K562 (cell line): ENCODE measurements at regions not wholly inside any gene's neighbourhood (a gene's known extent, or its start where the extent isn't known, plus 50 kb on each side); places are given as distances from the start of the nearest gene placed in this dataset.

Experiments used
- ATAC-seq: fragments of 200-7000 bp; cut with Tn5 transposase; 3 replicates; pipeline ENCODE4 v1.9.1; 2020; ENCODE audit warnings: moderate library complexity
- BruUV-seq: library from RNA; stranded (reverse); fragments of 400-500 nt; replicated peaks from 2 replicates; lab custom pipeline; 2021; lab: Mats Ljungman, UMichigan
- CTCF ChIA-PET: fragments of 300-600 bp; formaldehyde crosslinking; extraction: SDS; loops from one replicate; lab custom pipeline; 2021; ENCODE audit warnings: low intra/inter-chr PET ratio; lab: Yijun Ruan, JAX
- POLR2A ChIA-PET: fragments of 300-600, 350-650 bp; sonication (Branson Sonifier 250); formaldehyde crosslinking; extraction: SDS; loops from one replicate; lab custom pipeline; 2021; ENCODE audit warnings: antibody characterized with exemption, inconsistent platforms; lab: Yijun Ruan, JAX
- DNase-seq, 4 experiments: peaks; one replicate each; pipeline versions ENCODE4 v3.0.0 to v3.0.0-alpha.2; 2011 to 2018; ENCODE audit warnings: low spot score in 3 of 4, mixed read lengths in 3 of 4; ENCODE audit errors: extremely low read depth in 1 of 4
- FAIRE-seq: peaks from 2 replicates; lab custom pipeline; 2011; peaks lifted over from hg19 to GRCh38; lab: Jason Lieb, UNC
- H2AFZ ChIP-seq: 2 replicates; pipeline ENCODE4 v1.6.0; 2011; ENCODE audit warnings: low read depth, low read length, control low read depth, inconsistent platforms
- H3K27ac ChIP-seq: fragments of 200-600 bp; 3 replicates; pipeline ENCODE4 v1.8.0; 2011; ENCODE audit warnings: low read depth, mild to moderate bottlenecking, control low read depth, inconsistent platforms, low read length, moderate library complexity, mixed read lengths; ENCODE audit errors: extremely low read depth
- H3K27me3 ChIP-seq, 2 experiments: fragments of 300-600 bp in 1 of 2; 2 replicates in 1 of 2; 3 replicates in 1 of 2; pipeline versions ENCODE4 v1.6.0 to v1.8.0; 2011; ENCODE audit warnings: inconsistent platforms in 2 of 2, low read length in 2 of 2, mild to moderate bottlenecking in 1 of 2, mixed read lengths in 1 of 2, moderate library complexity in 1 of 2; ENCODE audit not compliant: control insufficient read depth in 2 of 2, insufficient read depth in 2 of 2
- H3K36me3 ChIP-seq: fragments of 300-600 bp; 3 replicates; pipeline ENCODE4 v1.8.0; 2011; ENCODE audit warnings: mild to moderate bottlenecking, low read length, inconsistent platforms; ENCODE audit not compliant: control insufficient read depth, insufficient read depth
- H3K4me1 ChIP-seq, 2 experiments: fragments of 200-600 bp in 1 of 2; replicated peaks in 1 of 2; 2 replicates in 1 of 2; 3 replicates in 1 of 2; pipeline versions ENCODE4 v1.5.1 to v1.8.0; 2011; ENCODE audit warnings: inconsistent platforms in 2 of 2, low read length in 2 of 2, mild to moderate bottlenecking in 1 of 2, mixed read lengths in 1 of 2, moderate library complexity in 1 of 2; ENCODE audit not compliant: control insufficient read depth in 2 of 2, insufficient read depth in 2 of 2
- H3K4me2 ChIP-seq: 2 replicates; pipeline ENCODE4 v1.6.1; 2011; ENCODE audit warnings: low read length, control low read depth, inconsistent platforms, mixed read lengths; ENCODE audit not compliant: insufficient read depth
- H3K4me3 ChIP-seq: fragments of 200-600 bp; sonication (generic), shearing (Covaris generic); 2 replicates; pipeline ENCODE4 v1.5.1; 2016; ENCODE audit warnings: control low read depth, inconsistent platforms
- H3K79me2 ChIP-seq: fragments of 200-600 bp; 3 replicates; pipeline ENCODE4 v1.8.0; 2011; ENCODE audit warnings: low read length, inconsistent platforms; ENCODE audit not compliant: control insufficient read depth, insufficient read depth
- H3K9ac ChIP-seq, 2 experiments: 2 replicates each; pipeline versions ENCODE4 v1.6.0 to v1.6.1; 2011; ENCODE audit warnings: low read depth in 2 of 2, low read length in 2 of 2, control low read depth in 1 of 2, inconsistent platforms in 1 of 2, mild to moderate bottlenecking in 1 of 2, mixed read lengths in 1 of 2; ENCODE audit not compliant: insufficient read depth in 1 of 2
- H3K9me1 ChIP-seq: one replicate; pipeline ENCODE4 v1.6.0; 2011; ENCODE audit warnings: inconsistent platforms, mild to moderate bottlenecking, low read length, moderate library complexity; ENCODE audit not compliant: control insufficient read depth, insufficient read depth
- H3K9me3 ChIP-seq: replicated peaks from 2 replicates; pipeline ENCODE4 v1.5.1; 2011; ENCODE audit warnings: low read depth, low read length, inconsistent platforms; ENCODE audit not compliant: control insufficient read depth, insufficient read depth
- H4K20me1 ChIP-seq: replicated peaks from 2 replicates; pipeline ENCODE4 v1.6.1; 2011; ENCODE audit warnings: low read length, inconsistent platforms, mixed read lengths; ENCODE audit not compliant: control insufficient read depth, insufficient read depth
- BHLHE40 ChIP-seq: IDR thresholded peaks from 2 replicates; pipeline ENCODE4 v1.6.1; 2011; ENCODE audit warnings: low read length, improper control_type of control experiment
- CEBPG ChIP-seq, 3 experiments: fragments of 200-800 bp in 1 of 3; sonication (Bioruptor generic) in 1 of 3; sonication (generic) in 1 of 3; formaldehyde crosslinking in 1 of 3; IDR thresholded peaks in 2 of 3; conservative IDR thresholded peaks in 1 of 3; 2 replicates each; pipeline versions ENCODE4 v1.6.1 to v1.8.0; 2016 to 2022; ENCODE audit warnings: missing compliant biosample characterization in 2 of 3, missing genetic modification characterization in 2 of 3, mild to moderate bottlenecking in 1 of 3, missing genetic modification reagents in 1 of 3
- GTF2B ChIP-seq: IDR thresholded peaks from 2 replicates; pipeline ENCODE4 v1.6.1; 2011; ENCODE audit not compliant: insufficient read length; ENCODE audit errors: extremely low read depth
- TARDBP ChIP-seq: fragments of 450-650 bp; IDR thresholded peaks from 2 replicates; pipeline ENCODE4 v1.6.1; 2016
- YY1 ChIP-seq, 3 experiments: IDR thresholded peaks; 2 replicates each; pipeline ENCODE4 v1.6.1; 2011; ENCODE audit warnings: low read length in 2 of 3, mild to moderate bottlenecking in 2 of 3, moderate library complexity in 2 of 3, borderline replicate concordance in 1 of 3, control low read depth in 1 of 3, low read depth in 1 of 3; ENCODE audit not compliant: insufficient read depth in 3 of 3, insufficient replicate concordance in 2 of 3, control insufficient read depth in 1 of 3, insufficient read length in 1 of 3; ENCODE audit errors: extremely low read depth in 1 of 3
- ZFPM2 ChIP-seq: fragments of 250-450 bp; sonication (Bioruptor Pico); IDR thresholded peaks from 2 replicates; pipeline ENCODE4 v1.5.1; 2022; ENCODE audit warnings: mild to moderate bottlenecking
- ZNF354B ChIP-seq: fragments of 250-450 bp; sonication (Bioruptor Pico); IDR thresholded peaks from 2 replicates; pipeline ENCODE4 v1.4.0; 2020
- ZNF398 ChIP-seq: fragments of 250-450 bp; sonication (Bioruptor Pico); IDR thresholded peaks from 2 replicates; pipeline ENCODE4 v1.8.0; 2021; ENCODE audit warnings: moderate library complexity, mild to moderate bottlenecking, inconsistent platforms
- ZNF609 ChIP-seq: sonication (generic); formaldehyde crosslinking; IDR thresholded peaks from 2 replicates; pipeline ENCODE4 v1.8.1; 2023; ENCODE audit warnings: missing genetic modification reagents, mild to moderate bottlenecking, borderline replicate concordance
- WGBS: fragments of 100-300 bp; shearing (Covaris generic); methylation state at CpG from one replicate; pipeline ENCODE4 v1.1.6; 2016; ENCODE audit warnings: low coverage, mixed read lengths; ENCODE audit not compliant: insufficient coverage; ENCODE audit errors: missing lambda C conversion rate; 5-methylcytosine and 5-hydroxymethylcytosine counted together
- in situ Hi-C: fragments of 300-500 bp; cut with MboI; formaldehyde crosslinking; loops from 4 replicates; pipeline ENCODE4 v1.15.0; 2018; ENCODE audit warnings: inconsistent platforms, mixed read lengths
- intact Hi-C: fragments of 100-400 bp; cut with micrococcal nuclease; formaldehyde crosslinking; loops from 2 replicates; pipeline ENCODE4 v1.14.2; 2022

- H3K36me3 ChIP-seq: no peaks in the 10 kb centered on the region
Measured at GRCh38 chr2:78011251-78011650, 489.1 kb upstream of the LRRTM4 start.

More at GRCh38 chr2:78011251-78011650, 489.1 kb upstream of the LRRTM4 start:
- Histone ChIP-seq H3K9me1 (no peaks in the 10 kb centered on the region), H3K9ac (no peak overlapping the region), H3K27me3 (no peaks in the 10 kb centered on the region), H3K4me1 (no peaks in the 10 kb centered on the region), H3K9me3 (no peaks in the 10 kb centered on the region), H3K4me2 (no peak overlapping the region), H3K4me3 (no peak overlapping the region), H3K79me2 (no peaks in the 10 kb centered on the region), H3K27ac (no peak overlapping the region), H4K20me1 (no peaks in the 10 kb centered on the region), H2AFZ (no peak overlapping the region)
- CTCF ChIA-PET: no interaction called here
- 0% methylated on average over 2 of the region's 2 CpGs for WGBS
- TF ChIP-seq GTF2B (no peak), YY1 (IDR thresholded peaks at IDR 0.05; ENCODE audit: borderline replicate concordance in 1 of 3, control insufficient read depth in 1 of 3, extremely low read depth in 1 of 3, insufficient read depth in 3 of 3, insufficient read length in 1 of 3, insufficient replicate concordance in 2 of 3, low read depth in 1 of 3, low read length in 2 of 3) (no peak), TARDBP (no peak), ZFPM2 (no peak), ZNF398 (no peak), ZNF609 (CRISPR knock-in tag) (no peak), CEBPG (CRISPR knock-in tag; IDR thresholded peaks at IDR 0.05) (no peak), CEBPG (tag; conservative IDR thresholded peaks at IDR 0.05 in 1 of 2, IDR thresholded peaks at IDR 0.05 in 1 of 2) (no peak), BHLHE40 (no peak), ZNF354B (no peak)
- intact Hi-C loops: no loop called here
- FAIRE-seq: no peak
- no peak for DNase-seq
- no peak for ATAC-seq
- POLR2A ChIA-PET: no interaction called here
- in situ Hi-C loops: no loop called here
- no TSS peak for BruUV-seq
